LoVo (cell line): ENCODE measurements at regions not wholly inside any gene's neighbourhood (a gene's known extent, or its start where the extent isn't known, plus 50 kb on each side); places are given as distances from the start of the nearest gene placed in this dataset.
"Not testable (repeated sequence)": the region's sequence is repeated elsewhere in the genome, so short reads cannot be mapped to it uniquely, and the experiment has no call there.

Source experiments
- DNase-seq: peaks from one replicate; pipeline ENCODE4 v3.0.0-alpha.2; 2016; ENCODE audit warnings: low spot score

DNA sequence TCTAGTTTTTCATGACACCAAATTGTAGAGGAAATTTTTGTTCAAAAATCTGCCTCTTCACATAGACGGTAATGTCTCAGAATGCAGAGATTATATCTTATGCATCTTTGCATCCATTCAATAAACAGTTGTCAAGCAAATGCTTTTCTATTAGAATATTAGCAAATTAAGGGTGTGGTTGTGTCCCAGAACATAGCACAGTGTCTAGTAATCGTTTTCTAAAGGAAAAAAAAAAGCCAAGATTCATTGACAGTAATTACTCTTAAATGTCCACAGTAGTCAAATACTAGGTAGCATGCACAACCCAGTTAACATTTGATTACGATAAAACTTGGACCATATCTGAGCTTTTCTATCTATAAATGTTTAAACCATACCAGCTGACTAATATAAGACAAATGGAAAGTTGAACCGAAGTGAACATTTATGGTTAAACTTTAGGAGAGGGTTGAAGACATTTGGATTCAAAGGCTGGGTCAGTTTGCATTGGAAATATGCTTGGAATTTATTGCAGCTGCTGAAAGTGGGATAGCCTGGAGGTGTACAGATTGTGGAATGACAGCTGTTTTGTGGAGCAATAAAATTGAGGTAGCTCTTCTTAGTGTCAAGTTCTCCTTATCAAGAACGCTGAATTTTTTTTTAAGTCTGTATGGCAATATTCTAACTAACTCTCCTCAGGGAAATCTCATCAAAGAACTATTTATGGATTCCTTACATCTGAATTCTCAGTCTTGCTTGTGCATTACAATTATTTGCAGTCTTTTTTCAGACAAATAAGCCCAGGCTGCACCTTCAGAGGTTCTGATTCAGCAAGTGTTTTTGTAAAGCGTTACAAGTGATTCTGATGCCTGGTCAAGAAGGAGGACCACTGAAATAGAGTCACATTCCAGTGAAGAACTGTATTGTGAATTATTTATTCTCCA, 66.7 kb upstream of the ATP2B1 start:
- DNase-seq, result peak; percentile 51

GRCh38 chr12:89774645-89775044, 66.0 kb upstream of the ATP2B1 start:
- no peak for DNase-seq

- no peak for DNase-seq
Observed at GRCh38 chr12:89770391-89770790, 61.8 kb upstream of the ATP2B1 start.

- no peak for DNase-seq
Observed at GRCh38 chr12:89769483-89769818, 60.8 kb upstream of the ATP2B1 start.

DNA sequence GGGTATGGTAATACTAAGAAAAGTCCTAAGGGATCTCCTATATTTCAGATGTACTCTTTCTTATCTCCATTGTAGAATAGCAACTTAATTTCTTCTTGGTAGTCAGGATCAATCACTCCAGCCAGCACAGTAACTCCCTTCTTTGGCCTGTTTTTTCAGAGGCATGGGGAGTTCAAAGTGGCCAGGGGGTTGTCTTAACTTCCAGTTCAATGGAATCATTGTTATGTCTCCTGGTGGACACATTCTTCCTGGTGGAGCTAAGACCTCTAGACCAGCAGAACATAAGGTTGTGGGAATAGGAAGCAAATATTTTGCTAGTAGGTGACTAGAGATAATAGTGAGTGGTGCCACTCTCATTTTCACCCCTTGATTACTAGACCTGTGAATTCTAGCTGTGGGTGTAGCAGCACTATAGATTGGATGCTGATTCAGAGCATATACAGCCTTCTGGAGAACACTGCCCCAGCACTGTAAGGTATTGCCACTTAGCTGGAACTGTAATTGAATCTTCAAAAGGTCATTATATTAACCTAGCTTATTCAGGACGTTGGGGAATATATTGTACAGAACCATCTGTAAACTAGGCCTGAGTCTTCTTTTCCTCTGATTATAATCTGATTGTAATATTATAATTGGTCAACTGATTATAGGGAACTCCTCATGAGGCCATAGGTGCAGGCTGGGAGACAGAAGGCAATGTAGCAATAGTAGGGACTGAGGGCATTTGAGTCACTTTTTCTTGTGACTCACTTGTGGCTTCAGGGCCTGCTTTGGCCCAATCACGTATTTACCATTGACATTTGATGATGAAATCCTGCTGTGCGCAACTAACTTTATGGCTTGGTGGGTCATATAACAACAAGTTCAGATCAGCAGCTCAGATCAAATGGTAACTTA, 60.2 kb upstream of the ATP2B1 start:
- peak; percentile 87 for DNase-seq

GRCh38 chr12:89765959-89766824, 57.6 kb upstream of the ATP2B1 start:
- no peak for DNase-seq

DNA sequence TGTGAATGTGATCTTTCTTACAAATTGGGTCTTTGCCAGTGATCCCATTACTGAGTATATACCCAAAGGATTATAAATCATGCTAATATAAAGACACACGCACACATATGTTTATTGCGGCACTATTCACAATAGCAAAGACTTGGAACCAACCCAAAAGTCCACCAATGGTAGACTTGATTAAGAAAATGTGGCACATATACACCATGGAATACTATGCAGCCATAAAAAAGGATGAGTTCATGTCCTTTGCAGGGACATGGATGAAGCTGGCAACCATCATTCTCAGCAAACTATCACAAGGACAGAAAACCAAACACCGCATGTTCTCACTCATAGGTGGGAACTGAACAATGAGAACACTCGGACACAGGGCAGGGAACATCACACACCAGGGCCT, 55.5 kb upstream of the ATP2B1 start:
- DNase-seq, result not testable (repeated sequence)

DNA sequence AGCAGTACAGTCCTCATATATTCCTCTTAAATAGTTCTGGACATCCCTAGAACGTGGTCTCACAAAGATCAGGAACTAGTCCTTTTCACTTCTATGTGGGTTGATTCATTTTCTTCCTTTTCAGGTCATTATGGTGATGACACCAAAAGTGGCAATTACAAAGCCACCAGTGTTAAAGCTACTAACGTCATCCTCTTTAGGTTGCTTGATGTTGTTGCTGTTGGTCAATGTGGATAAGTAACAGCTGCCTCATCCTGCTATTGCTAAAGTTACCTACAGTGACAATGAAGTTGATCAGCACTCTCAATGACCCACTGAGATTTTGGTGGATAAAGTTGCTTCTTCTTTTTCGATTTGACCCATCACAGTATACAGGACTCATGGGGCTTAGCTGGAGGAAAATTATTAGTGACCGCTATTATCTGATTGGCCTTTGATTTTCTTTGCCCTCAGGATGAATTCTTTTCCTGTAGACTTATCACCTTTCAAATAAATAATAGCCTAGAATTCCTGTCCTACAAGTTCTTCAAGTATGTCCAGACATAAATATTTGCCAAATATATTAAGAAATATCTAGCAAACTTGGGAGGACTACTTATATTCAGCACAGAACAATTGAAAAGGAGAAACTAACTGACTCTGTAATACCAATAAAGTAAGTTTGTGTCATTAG, 54.0 kb upstream of the ATP2B1 start:
- DNase-seq, result no peak

DNA sequence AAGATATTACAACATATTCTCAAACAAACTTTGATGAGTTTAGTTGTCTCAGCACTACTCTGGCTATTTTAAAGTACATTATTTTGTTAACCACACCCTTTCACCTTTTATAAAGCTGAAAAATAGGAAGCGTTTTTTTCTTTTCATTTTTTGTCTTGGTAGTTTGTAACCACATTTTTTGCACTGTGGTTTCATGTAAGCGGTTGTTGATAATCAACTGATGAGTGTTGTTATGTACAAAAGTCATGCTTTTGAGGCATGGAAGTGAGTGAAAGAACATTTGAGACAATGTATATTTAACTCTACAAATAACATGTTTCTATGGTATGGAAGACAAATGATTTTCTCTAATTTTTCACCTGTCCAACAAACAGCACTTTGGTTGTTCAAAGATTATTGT, 52.1 kb upstream of the ATP2B1 start:
- no peak for DNase-seq
